ENCODE measurements at regions not wholly inside any gene's neighbourhood (a gene's known extent, or its start where the extent isn't known, plus 50 kb on each side); places are given as distances from the start of the nearest gene placed in this dataset.

- ATAC-seq (no peak), DNase-seq (ENCODE audit: low spot score) (no peak)
- ChIA-PET CTCF (no interaction called here), POLR2A (no interaction called here)
- no peak for TF ChIP-seq STAT6 (CRISPR knock-in tag; conservative IDR thresholded peaks at IDR 0.05; ENCODE audit: low read depth)
- no peak for TF ChIP-seq HMGA2 (CRISPR knock-in tag; IDR thresholded peaks at IDR 0.05)
- TF ChIP-seq EMX1 (CRISPR knock-in tag; IDR thresholded peaks at IDR 0.05): no peak
- TF ChIP-seq ZNF138 (CRISPR knock-in tag; conservative IDR thresholded peaks at IDR 0.05): no peak
- no peak for TF ChIP-seq TEAD4 (CRISPR knock-in tag; IDR thresholded peaks at IDR 0.05)
- TF ChIP-seq ATF3 (CRISPR knock-in tag; conservative IDR thresholded peaks at IDR 0.05): no peak
- no peak for TF ChIP-seq MXD4 (CRISPR knock-in tag; IDR thresholded peaks at IDR 0.05; ENCODE audit: borderline replicate concordance)
- TF ChIP-seq ZNF281 (CRISPR knock-in tag; IDR thresholded peaks at IDR 0.05): no peak
- no peak for TF ChIP-seq MLX (CRISPR knock-in tag; IDR thresholded peaks at IDR 0.05)
- TF ChIP-seq GTF2I (CRISPR knock-in tag; conservative IDR thresholded peaks at IDR 0.05): no peak
- TF ChIP-seq ZBTB21 (CRISPR knock-in tag; IDR thresholded peaks at IDR 0.05; ENCODE audit: borderline replicate concordance): no peak
- TF ChIP-seq ZNF396 (CRISPR knock-in tag; IDR thresholded peaks at IDR 0.05; ENCODE audit: borderline replicate concordance): no peak
- no peak for TF ChIP-seq ERG (CRISPR knock-in tag; IDR thresholded peaks at IDR 0.05)
- no peak for TF ChIP-seq ETV6 (CRISPR knock-in tag; IDR thresholded peaks at IDR 0.05)
- TF ChIP-seq E2F4 (CRISPR knock-in tag; IDR thresholded peaks at IDR 0.05; ENCODE audit: borderline replicate concordance, low read depth): no peak
- TF ChIP-seq, protein P1, sequence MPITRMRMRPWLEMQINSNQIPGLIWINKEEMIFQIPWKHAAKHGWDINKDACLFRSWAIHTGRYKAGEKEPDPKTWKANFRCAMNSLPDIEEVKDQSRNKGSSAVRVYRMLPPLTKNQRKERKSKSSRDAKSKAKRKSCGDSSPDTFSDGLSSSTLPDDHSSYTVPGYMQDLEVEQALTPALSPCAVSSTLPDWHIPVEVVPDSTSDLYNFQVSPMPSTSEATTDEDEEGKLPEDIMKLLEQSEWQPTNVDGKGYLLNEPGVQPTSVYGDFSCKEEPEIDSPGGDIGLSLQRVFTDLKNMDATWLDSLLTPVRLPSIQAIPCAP (CRISPR knock-in tag; IDR thresholded peaks at IDR 0.05): no peak
- TF ChIP-seq, protein P2, sequence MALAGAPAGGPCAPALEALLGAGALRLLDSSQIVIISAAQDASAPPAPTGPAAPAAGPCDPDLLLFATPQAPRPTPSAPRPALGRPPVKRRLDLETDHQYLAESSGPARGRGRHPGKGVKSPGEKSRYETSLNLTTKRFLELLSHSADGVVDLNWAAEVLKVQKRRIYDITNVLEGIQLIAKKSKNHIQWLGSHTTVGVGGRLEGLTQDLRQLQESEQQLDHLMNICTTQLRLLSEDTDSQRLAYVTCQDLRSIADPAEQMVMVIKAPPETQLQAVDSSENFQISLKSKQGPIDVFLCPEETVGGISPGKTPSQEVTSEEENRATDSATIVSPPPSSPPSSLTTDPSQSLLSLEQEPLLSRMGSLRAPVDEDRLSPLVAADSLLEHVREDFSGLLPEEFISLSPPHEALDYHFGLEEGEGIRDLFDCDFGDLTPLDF (CRISPR knock-in tag; IDR thresholded peaks at IDR 0.05): no peak
- no peak for TF ChIP-seq JUN (CRISPR knock-in tag; IDR thresholded peaks at IDR 0.05)
- H3K4me3 Mint-ChIP-seq: no peak overlapping the region
- H3K9me3 Mint-ChIP-seq: peaks cover 34% of the 10 kb centered on the region
- H3K4me1 Mint-ChIP-seq: no peaks in the 10 kb centered on the region
- H3K27me3 Mint-ChIP-seq (ENCODE audit: low read depth): no peaks in the 10 kb centered on the region; the same call in 1 of the 2 replicates
- peaks cover 5% of the 10 kb centered on the region for H3K36me3 Mint-ChIP-seq
- H3K27ac Mint-ChIP-seq: no peak overlapping the region
Observed at GRCh38 chr5:143606043-143606752, 202.7 kb upstream of the NR3C1 start.
